Brain pericyte (primary cell): ENCODE measurements at regions not wholly inside any gene's neighbourhood (a gene's known extent, or its start where the extent isn't known, plus 50 kb on each side); places are given as distances from the start of the nearest gene placed in this dataset.
"Not testable (repeated sequence)": the region's sequence is repeated elsewhere in the genome, so short reads cannot be mapped to it uniquely, and the experiment has no call there.

Experiments used
- DNase-seq: peaks from one replicate; pipeline ENCODE4 v3.0.0-alpha.2; 2012; ENCODE audit warnings: low read depth, low spot score

DNA sequence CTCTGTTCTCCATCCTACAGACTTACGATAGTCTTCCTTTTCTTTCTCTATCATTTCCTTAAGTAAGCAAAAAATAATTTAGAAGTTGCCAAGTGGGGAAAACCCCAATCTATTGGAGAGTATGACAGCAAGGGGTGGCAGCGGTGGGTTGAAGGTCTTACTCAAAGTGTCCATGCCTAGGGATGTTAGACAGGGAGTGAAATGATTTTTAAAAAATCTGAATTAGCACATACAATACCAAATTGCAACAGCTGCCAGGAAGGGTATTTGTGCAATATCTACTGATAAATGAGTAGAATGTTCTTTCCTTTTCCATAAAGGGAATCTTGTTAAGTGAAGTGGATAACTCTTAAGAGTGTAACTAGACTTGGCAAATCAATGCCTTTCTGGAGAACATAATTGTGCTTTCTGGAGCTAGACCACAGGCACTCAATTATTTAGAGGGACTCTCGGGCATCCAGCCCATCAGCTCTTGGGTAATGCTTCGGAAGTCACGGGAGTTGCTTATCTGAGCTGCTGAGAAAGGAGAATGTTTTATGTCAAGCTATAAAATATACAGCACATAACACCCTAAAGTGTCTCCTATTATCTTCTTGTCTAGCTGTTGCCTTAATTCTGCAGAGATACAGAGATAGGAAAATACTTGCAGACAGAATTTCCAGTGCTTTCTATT, 151.5 kb downstream of the KCNJ2 start:
- DNase-seq, result no peak

DNA sequence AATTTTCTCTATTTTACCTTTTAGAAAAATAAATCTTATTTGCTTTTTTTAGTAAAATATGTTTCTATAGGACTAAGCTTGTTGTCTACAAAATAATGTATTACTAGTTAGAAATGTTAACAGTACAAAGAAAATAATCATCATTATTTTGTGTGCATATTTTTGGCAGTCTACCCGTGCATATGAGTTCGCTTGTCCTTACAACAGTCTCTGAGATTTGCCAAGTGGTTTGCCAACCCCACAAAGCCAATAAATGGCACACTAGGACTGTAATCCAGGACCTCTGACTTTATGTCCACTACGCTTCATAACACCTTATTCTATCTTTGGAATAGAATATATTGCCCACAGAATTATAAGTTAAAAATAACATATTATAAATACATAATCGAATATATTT, 152.0 kb downstream of the KCNJ2 start:
- DNase-seq, result no peak

DNA sequence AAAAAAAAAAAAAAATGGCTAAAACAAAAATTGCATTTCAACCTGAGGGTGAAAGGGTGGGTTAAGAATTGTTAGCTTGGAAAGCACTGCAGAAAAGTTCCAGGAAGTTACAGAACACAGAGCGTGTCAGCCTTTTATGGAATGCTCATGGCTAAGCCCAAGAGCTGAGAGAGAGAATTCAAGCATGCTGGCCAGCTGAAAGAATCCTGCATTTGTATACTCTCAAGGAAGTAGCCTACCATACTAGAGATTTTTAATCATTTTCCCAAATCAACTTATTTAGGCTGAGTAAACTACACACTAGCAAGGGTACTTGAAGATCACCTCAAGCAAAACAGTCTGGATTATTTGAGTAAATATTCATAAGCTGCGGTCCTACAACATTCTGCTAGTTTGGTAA, 153.9 kb downstream of the KCNJ2 start:
- DNase-seq, result no peak

DNA sequence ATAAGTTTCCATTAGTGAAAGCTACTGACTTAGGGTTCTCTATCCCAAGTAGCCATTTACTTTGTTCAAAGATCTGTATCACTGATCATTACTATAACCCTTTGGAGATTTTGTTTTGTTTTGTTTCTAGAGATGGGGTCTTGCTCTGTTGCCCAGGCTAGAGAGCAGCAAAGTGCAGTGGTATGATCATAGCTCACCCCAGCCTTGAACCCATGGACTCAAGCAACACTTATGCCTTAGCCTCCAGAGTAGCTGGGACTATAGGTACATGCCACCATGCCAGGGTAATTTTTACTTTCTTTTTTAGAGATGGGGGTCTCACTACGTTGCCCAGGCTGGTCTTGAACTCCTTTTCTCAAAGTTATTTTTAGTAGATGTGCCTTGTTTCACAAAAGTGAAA, 154.7 kb downstream of the KCNJ2 start:
- DNase-seq, result no peak

DNA sequence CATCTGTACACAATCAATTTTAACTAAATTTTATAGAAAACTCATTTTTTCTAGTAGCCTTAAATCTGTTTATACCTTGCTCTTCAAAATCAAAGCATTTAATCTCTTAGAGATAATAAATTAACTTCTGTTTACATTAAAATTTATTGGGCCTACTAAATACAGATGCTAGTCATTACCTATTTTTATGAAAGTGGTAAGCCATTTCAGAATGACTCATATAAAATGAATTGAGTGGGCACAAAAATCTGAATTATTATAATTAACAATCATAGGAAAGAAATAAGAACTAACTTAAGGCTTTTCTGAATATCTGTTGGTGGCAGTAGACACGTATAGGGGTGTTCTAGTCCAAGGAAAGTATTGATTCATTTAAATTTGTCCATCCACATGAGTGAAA, 157.9 kb downstream of the KCNJ2 start:
- DNase-seq, result no peak

DNA sequence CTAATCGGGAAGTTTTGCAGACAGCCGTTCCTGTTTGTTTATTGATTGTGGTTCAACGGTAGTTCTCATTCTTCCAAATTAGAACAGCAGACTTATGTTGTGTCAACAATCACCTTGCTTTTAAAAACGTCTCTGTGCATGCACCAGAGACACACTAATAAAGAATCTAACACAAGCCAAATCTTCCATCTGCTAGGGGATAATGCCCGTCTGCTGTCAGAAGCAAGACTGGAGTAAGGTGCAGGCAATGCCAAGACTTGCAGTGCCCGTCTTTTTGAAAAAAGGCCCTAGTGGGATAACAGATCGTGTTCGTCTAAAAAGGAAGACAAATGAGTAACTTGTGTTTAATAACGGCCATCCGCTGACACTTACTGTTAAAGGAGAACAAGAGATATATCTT, 158.4 kb downstream of the KCNJ2 start:
- no peak for DNase-seq

DNA sequence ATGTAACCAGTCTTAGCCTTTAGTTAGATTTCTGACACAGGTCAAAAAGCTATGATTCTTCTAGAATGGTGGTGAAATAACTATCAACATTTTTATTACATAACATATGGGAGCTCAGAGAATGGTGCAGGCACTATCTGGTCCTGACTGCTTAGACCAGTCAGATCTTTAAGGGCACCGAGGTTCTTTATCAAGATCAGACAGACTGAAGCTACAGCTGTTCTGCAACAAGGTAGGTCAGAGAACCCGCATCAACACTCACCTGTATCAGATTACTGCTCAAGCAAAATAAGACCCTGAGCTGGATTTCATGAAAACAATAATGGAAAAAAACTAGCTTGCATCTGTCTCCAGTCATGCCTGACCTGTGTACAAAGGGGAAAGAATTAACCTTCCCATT, 160.4 kb downstream of the KCNJ2 start:
- DNase-seq, result no peak

DNA sequence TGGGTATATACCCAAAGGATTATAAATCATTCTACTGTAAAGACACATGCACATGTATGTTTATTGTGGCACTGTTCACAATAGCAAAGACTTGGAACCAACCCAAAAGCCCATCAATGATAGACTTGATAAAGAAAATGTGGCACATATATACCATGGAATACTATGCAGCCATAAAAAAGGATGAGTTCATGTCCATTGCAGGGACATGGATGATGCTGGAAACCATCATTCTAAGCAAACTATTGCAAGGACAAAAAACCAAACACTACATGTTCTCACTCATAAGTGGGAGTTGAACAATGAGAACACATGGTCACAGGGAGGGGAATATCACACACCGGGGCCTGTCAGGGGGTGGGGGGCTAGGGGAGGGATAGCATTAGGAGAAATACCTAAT, 161.7 kb downstream of the KCNJ2 start:
- DNase-seq, result not testable (repeated sequence)

DNA sequence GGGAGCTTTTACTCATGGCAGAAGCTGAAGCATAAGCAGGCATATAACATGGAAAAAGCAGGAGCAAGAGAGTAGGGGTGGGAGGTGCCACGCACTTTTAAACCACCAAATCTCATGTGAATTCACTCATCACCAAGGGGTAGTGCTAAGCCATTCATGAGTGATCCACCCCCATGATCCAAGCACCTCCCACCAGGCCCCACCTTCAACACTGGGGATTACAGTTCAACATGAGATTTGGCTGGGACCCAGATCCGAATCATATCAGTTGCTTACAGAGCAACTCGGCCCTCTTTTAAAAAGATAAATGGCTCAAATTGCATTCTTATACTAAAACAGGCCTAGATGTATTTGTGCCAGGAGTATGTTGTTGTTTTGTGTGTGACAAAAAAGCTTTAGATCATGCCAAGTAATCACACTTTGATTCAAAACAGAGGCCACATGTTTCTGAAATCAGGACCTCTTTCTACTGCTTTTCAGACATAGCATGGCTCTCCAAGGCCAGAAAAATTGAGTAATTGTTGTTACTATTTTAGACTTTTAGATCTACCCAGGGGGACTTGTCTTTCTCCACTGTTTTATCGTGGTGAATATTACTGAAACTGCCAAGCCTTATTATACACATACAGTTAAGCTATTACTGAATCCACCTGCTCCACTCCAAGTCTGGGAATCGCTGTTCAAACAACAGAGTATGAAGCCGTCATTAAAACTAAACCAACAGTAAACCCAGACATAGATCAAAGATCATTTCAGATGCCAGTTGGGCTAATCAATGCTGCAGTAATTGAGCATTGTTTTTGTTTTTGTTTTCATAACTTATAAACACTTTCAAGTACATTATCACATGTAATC, 163.3 kb downstream of the KCNJ2 start:
- DNase-seq, result no peak

DNA sequence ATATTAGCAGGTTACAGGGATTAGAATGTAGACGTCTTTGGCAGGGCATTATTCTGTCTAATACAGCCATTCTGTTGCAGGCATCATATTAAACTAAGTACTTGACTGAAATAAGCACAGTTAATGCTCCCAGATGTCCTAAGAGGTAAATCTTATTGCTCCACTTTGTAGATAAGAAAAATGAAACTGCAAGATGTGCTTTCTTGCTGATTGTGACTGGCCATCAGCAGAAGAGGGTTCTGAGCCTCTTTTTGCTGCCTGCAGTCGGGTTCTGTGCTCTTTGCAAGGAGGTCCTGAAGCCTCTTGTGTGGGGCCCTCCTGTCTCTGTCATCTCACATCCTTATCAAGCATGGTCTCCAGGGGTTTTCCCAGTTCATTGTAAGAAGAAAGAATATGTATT, 167.1 kb downstream of the KCNJ2 start:
- no peak for DNase-seq

DNA sequence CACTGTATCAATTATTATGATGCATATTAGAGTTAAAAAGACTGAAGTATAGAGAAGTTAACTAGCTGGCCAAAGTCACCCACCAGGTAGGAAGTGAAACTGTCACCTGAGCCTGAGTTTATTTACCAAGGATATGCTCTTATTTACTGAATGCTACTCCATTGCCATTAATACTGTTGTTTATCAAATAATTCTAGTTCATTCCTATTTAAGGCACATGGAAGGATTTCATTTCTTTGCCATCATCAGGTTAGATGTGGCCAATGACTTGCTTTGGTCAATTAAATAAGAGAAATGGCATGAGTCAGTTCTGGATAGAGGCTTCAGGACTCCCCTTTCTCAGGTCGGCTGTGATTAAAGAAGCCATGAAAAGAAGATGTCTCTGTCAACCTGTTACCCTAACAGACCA, 169.6 kb downstream of the KCNJ2 start:
- DNase-seq, result no peak

DNA sequence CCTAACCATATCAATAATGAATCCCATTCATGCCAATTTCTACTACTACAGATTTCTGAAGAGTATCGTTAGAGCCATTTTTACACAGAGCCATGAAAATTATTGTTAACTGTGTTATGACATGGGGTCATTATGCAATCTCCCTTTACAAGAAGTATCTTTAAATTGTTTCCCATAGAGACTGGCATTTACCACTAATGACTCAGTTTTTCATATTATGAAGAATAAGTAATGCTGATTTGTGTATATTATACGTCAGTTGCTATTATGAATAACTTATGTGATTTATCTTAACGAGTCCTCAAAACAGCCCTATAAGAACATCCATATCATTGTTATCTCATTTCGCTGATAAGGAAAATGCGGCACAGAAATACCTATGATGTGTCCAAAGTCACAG, 173.8 kb downstream of the KCNJ2 start:
- DNase-seq, result no peak

DNA sequence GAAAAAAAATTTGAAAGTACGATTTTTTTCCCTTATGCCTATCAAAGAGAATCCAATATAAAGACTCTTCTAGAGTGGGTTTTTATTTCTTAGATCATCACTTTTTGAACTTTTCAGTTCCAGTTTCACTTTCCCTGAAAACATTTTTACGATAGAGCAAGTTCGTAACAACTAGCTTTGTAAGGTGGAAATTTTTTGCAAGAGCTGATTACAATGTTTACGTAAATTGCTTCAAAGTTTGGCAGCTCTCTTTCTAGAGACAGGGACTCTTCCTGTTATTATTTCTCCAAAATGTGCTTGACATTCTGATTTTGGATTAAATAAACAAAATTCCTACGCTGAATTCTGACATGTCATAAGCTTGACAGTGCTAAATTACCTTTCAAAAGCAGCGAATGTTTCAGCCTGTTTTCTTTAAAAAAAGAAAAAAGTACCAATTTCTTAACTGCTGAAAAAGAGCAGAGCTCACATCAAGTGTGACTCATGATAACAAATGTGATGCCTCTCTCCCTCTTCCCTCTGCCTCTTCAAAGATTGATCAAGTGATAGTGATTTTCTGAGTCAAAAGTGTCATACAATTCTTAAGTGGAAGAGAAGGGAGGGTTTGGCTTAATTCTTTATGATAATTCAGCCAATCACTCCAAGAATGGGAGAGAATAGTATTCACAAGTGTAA, 175.2 kb downstream of the KCNJ2 start:
- DNase-seq, result no peak

DNA sequence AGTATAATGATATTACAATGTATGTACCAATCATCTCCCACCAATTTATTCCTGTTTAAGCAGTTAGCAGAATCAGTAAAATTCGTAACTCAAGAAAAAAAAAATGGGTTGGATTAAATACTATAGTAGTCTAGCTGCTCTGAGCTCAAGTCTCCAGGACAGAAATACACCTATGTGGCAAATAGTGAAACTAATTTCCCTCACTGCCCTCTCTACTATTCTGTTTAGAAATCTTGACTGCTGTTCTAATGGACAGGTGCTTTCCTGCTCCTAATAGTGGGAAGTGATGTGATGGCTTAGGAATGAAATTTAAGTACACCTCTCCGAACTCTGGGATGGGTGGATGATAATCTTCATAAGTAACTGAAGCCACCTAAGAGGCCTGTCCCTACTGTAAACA, 175.7 kb downstream of the KCNJ2 start:
- no peak for DNase-seq

DNA sequence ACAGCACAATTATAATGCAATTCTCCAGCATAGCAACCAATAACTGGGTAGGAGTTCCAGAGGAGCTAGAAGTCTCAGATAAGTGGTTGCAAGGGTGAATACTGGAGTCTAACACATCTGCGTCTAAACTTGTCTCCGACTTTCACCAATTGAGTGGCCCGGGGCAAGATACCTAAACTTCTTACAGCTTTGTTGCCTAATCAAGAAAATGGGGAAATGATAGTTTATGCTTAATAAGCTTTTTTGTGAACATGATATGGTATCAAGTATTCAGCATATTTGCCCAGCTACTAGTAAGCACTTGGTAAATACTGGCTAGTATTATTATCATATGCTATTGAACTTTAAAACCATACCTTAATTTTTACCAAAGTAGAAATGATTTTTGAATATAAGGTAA, 183.5 kb downstream of the KCNJ2 start:
- DNase-seq, result no peak

DNA sequence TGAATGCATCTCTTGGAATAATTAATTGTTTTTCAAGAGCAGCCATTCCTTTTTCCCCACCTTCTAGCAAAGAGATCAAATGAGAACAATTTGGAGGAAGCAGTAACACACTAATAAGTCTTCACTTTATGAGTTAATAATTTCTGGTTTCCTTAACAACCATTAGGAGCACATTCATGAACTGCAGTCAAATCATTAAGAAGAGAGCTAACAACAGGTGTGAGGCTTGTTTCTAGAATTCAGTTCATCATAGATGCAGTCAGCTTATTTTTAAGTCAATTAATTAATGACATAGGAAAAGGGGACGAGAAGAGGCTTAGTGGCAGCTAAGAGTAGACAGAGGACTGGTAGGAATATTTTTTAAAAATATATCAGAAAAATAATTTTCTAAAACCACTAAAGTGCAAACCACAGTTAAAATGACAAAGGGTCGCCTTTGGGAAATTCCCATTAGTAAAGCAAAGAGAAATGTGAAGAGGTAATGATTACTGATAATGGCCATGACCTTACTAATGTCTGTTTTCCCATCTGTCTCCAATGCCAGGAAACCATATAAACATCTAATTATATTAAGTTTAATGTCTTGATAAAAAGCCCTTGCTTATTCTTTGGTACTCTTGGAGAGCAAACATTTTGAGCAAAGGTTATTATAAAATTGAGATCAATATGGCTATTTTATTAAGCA, 184.2 kb downstream of the KCNJ2 start:
- no peak for DNase-seq

DNA sequence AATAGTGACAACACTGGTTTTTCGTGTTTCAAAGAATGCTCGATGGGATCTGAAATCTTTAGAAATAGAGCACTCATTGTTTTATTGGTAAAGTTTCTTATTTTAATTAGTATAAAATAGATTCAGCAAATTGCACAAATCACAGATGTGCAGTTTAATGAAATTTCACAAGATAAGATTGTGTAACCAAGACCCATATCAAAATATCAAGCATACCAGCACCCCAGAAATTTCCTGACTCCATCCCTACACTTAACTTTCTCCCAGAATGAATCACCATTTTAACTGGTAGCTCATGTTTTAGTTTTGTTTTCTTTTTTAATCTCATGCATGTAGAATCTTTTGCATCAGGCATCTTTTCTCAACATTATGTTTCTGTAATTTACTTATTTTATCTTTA, 185.9 kb downstream of the KCNJ2 start:
- no peak for DNase-seq

DNA sequence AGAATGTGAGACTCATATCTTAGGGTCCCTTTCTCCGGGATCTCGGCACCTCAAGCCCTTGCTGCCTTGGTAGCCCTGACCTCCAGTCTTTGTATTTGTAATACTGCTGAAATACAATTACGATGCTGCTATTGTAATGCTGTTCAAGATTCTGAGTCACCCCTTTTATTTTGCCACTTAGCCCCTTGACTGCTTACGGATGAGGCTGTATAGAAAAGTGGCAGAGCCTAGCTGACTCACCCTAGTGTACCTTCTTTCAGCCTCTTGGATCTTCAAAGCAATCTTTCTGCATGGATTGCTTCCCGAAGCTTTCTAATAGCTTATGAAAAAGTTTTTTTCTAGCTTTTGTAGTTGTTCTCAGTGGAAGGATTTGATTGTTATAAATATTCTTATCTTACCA, 187.9 kb downstream of the KCNJ2 start:
- no peak for DNase-seq

DNA sequence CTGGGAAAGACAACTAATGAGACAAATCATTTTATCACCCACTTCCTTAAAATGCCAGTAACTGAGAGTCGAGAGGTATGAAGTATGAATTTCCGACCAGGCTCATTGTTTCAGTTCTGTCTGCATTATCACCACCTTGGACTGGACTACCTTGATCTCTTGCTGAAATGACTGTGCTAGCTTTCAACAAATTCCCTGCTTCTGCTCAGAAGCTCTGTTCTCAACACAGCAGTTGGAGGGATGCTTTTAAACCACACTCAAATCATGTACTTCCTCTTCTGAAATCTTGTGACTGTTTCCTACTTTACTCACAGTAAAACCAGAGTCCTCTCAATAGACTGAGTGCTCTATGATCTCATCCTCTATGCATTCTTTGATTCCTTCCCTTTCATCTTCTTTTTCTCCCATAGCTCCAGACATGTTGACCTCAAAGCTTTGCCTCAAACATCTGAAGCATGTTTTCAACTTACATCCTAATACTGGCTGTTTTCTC, 195.8 kb downstream of the KCNJ2 start:
- DNase-seq, result no peak

DNA sequence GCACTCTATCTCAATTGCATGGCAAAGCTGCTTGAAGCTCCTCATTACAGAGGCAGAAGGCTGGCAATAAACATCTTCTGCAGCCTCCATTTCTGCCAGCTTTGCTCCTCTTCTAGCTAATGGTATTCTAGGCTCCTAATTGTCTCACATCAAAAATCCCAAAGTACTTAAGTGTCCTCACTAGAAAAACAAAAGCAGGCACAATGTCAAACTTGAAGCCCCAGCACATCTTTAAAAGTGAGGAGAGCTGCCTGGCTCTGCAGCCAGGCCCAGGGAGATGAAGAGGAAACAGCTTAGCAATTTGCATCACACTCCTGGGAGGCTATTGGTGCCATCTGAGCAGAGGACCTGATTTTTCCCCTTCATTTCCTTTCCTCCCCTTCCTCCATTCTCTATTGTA, 197.1 kb downstream of the KCNJ2 start:
- DNase-seq, result no peak

DNA sequence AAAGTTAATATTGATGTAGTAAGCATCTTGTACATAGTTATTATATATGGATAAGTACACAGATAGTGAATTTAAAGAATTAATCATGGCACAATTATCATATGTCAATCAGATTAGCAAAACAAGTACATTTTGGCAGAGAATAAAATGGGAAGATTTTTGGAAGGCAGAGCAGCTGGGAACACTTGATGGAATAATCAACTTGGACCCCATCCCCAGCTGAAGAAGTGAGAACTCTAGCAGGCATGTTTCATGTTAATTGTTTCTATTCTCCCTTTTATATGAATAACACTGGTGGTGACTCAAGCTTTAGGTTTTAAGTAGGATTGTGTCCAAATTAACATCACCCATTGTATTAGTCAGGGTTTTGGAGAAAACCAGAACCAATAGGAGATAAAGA, 198.7 kb downstream of the KCNJ2 start:
- DNase-seq, result no peak

DNA sequence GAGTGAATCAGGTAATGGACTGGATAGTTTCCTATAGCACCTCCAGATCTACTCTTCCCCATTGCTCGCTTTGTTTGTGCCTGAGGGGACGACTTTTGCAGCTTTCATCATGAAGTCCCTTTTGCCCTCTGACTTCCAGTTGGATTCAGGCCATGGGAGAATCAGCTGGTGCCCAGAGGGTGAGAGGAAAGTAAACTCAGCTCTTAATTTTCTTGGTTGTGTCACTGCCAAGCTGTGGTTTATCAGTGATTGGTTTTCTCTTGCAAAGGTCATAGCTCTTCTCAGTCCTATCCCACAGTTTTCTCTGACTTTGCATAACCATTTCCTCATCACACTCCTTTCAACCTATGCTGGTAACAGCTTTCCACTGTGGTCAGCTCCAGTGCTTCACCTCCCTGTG, 200.1 kb downstream of the KCNJ2 start:
- DNase-seq, result no peak
